Ovary (tissue), 3 donors: ENCODE measurements at regions not wholly inside any gene's neighbourhood (a gene's known extent, or its start where the extent isn't known, plus 50 kb on each side); places are given as distances from the start of the nearest gene placed in this dataset.

Experiments
- EP300 ChIP-seq: sonication (generic); formaldehyde crosslinking; IDR thresholded peaks from one replicate; pipeline ENCODE4 v1.6.1; 2017; ENCODE audit warnings: antibody characterized with exemption
- POLR2A ChIP-seq: fragments of 450-650 bp; IDR thresholded peaks from one replicate; pipeline ENCODE4 v1.6.1; 2017; ENCODE audit warnings: antibody characterized with exemption, mild to moderate bottlenecking, moderate library complexity
- TF ChIP-seq, protein P1 (sequence below), 3 donors: fragments of 450-650 bp in 2 of 3; fragments of 200-600 bp in 1 of 3; IDR thresholded peaks; one replicate each; pipeline versions ENCODE4 v1.5.1 to v1.8.0; 2016 to 2022; ENCODE audit warnings: antibody characterized with exemption in 3 of 3, mild to moderate bottlenecking in 1 of 3
- donor health status: DM: no; HTN: no; CAD: no.

DNA sequence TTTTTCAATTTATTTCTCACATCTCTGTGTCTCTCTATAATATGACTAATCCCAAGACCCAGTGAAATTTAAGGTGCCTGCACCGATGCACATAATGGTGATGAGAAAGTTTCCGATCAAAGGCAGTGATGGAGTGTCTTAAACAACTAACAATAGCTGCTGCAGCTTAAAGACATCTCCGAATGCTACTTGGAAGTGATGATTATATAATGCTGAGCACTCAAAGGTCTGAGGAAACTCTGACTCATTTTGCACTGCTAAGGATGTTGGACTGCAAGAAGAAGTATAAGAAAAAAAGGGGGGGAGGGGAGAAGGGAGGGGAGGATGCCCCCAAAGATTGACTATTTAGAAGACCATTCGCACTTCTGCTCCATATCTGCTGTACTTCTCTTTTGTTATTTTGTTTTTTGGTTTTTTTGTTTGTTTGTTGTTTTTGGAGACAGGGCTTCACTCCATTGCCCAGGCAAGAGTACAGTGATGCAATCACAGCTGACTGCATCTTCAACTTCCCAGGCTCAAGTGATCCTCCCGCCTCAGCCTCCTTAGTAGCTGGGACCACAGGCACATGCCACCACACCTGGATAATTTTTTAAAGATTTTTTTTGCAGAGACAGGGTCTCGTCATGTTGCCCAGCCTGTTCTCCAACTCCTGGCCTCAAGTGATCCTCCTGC is 192.2 kb downstream of the HSD17B3 start:
- TF ChIP-seq, protein P1, sequence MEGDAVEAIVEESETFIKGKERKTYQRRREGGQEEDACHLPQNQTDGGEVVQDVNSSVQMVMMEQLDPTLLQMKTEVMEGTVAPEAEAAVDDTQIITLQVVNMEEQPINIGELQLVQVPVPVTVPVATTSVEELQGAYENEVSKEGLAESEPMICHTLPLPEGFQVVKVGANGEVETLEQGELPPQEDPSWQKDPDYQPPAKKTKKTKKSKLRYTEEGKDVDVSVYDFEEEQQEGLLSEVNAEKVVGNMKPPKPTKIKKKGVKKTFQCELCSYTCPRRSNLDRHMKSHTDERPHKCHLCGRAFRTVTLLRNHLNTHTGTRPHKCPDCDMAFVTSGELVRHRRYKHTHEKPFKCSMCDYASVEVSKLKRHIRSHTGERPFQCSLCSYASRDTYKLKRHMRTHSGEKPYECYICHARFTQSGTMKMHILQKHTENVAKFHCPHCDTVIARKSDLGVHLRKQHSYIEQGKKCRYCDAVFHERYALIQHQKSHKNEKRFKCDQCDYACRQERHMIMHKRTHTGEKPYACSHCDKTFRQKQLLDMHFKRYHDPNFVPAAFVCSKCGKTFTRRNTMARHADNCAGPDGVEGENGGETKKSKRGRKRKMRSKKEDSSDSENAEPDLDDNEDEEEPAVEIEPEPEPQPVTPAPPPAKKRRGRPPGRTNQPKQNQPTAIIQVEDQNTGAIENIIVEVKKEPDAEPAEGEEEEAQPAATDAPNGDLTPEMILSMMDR (IDR thresholded peaks at IDR 0.05), result no peak
- TF ChIP-seq POLR2A (no peak), EP300 (no peak)
